ENCODE measurements at regions not wholly inside any gene's neighbourhood (a gene's known extent, or its start where the extent isn't known, plus 50 kb on each side); places are given as distances from the start of the nearest gene placed in this dataset.
A peak's percentile ranks its signal among the peaks of the same experiment; 100 is the strongest.

GRCh38 chr13:81664872-81665271 is 1323.9 kb upstream of the SPRY2 start:
- no peak overlapping the region for H3K4me3 ChIP-seq
- TF ChIP-seq EP300 (IDR thresholded peaks at IDR 0.05): no peak
- no peak for TF ChIP-seq POLR2A (IDR thresholded peaks at IDR 0.05)
- TF ChIP-seq POLR2AphosphoS5 (IDR thresholded peaks at IDR 0.05): no peak
- no peak for TF ChIP-seq CTCF (IDR thresholded peaks at IDR 0.05)
- H3K27ac ChIP-seq: no peak overlapping the region
- ATAC-seq (ENCODE audit: low FRiP score in 2 of 2) (no peak), DNase-seq (no peak)
- no peaks in the 10 kb centered on the region for H3K36me3 ChIP-seq
- no peaks in the 10 kb centered on the region for H3K27me3 ChIP-seq
- WGBS, 2 donors: 91 to 94% methylated on average over 2 of the region's 2 CpGs
- H3K4me1 ChIP-seq: no peaks in the 10 kb centered on the region
- H3K9me3 ChIP-seq: no peaks in the 10 kb centered on the region

- TF ChIP-seq EP300 (IDR thresholded peaks at IDR 0.05) (no peak), CTCF (IDR thresholded peaks at IDR 0.05) (no peak), POLR2AphosphoS5 (IDR thresholded peaks at IDR 0.05) (no peak), POLR2A (IDR thresholded peaks at IDR 0.05) (no peak)
- Histone ChIP-seq H3K27me3 (no peaks in the 10 kb centered on the region), H3K9me3 (no peaks in the 10 kb centered on the region), H3K4me3 (no peak overlapping the region), H3K27ac (no peak overlapping the region), H3K36me3 (no peaks in the 10 kb centered on the region), H3K4me1 (no peaks in the 10 kb centered on the region)
- WGBS, 2 donors: 94 to 98% methylated on average over 1 of the region's 1 CpG
- ATAC-seq (ENCODE audit: low FRiP score in 2 of 2) (no peak), DNase-seq (no peak)
Observed at GRCh38 chr13:81659984-81660383, 1319.1 kb upstream of the SPRY2 start.

- H3K27me3 ChIP-seq: no peaks in the 10 kb centered on the region
- H3K9me3 ChIP-seq: no peaks in the 10 kb centered on the region
- TF ChIP-seq POLR2AphosphoS5 (IDR thresholded peaks at IDR 0.05) (no peak), EP300 (IDR thresholded peaks at IDR 0.05) (no peak), CTCF (IDR thresholded peaks at IDR 0.05) (no peak), POLR2A (IDR thresholded peaks at IDR 0.05) (no peak)
- ATAC-seq (ENCODE audit: low FRiP score in 2 of 2) (no peak), DNase-seq (no peak)
- WGBS, 2 donors: 77% methylated on average over 8 of the region's 8 CpGs
- H3K36me3 ChIP-seq: no peaks in the 10 kb centered on the region
- no peak overlapping the region for H3K4me3 ChIP-seq
- H3K4me1 ChIP-seq: no peaks in the 10 kb centered on the region
- H3K27ac ChIP-seq: no peak overlapping the region
Observed at GRCh38 chr13:81658598-81659370, 1317.9 kb upstream of the SPRY2 start.

GRCh38 chr13:81639984-81640582 is 1299.2 kb upstream of the SPRY2 start:
- no peaks in the 10 kb centered on the region for H3K27me3 ChIP-seq
- no peaks in the 10 kb centered on the region for H3K4me1 ChIP-seq
- TF ChIP-seq EP300 (IDR thresholded peaks at IDR 0.05): no peak
- TF ChIP-seq POLR2AphosphoS5 (IDR thresholded peaks at IDR 0.05): no peak
- no peak for TF ChIP-seq POLR2A (IDR thresholded peaks at IDR 0.05)
- TF ChIP-seq CTCF (IDR thresholded peaks at IDR 0.05): peak in 3 of 6 experiments; percentile 9 to 44 (median 32)
- DNase-seq (no peak), ATAC-seq (ENCODE audit: low FRiP score in 2 of 2) (no peak)
- H3K27ac ChIP-seq: no peak overlapping the region
- no peaks in the 10 kb centered on the region for H3K9me3 ChIP-seq
- 74 to 76% methylated on average over 4 of the region's 4 CpGs for WGBS, 2 donors
- H3K36me3 ChIP-seq: no peaks in the 10 kb centered on the region
- H3K4me3 ChIP-seq: no peak overlapping the region

Measured in upper lobe of left lung (tissue), 6 donors.